GM18870 (cell line): ENCODE measurements at regions not wholly inside any gene's neighbourhood (a gene's known extent, or its start where the extent isn't known, plus 50 kb on each side); places are given as distances from the start of the nearest gene placed in this dataset.

Experiments
- ATAC-seq: cut with Tn5 transposase; IDR thresholded peaks from one replicate; pipeline ENCODE4 v1.9.1; 2021; ENCODE audit warnings: moderate library complexity; ENCODE audit not compliant: unreplicated experiment

DNA sequence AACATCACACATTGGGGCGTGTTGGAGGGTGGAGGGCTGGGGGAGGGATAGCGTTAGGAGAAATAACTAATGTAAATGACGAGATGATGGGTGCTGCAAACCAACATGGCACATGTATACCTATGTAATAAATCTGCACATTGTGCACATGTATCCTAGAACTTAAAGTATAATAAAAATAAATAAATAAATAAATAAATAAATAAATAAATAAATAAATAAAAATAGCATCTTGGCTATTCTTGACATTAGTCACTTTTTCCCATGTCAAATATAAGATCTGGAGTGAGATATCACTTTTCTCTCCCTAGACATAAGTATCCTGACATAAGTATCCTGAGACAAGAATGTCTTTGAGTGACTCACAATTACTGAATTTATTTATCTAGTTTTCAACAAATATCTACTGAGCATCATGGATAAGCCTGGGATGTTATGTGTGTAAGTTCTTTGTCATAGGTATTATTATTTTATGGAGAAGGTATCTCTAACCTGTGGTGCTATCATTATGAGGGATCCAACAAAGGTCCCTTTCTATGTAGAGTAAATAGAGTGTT is 691.3 kb downstream of the SORCS1 start:
- no peak for ATAC-seq

DNA sequence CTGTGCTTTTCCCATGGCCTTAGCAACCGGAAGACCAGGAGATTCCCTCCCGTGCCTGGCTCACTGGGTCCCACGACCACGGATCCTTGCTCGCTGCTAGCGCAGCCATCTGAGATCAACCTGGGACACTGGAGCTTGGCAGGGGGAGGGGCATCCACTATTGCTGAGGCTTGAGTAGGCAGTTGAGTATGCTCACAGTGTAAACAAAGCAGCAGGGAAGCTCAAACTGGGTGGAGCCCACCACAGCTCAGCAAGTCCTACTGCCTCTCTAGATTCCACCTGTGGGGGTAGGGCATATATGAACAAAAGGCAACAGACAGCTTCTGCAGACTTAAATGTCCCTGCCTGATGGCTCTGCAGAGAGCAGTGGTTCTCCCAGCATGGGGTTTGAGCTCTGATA is 697.0 kb downstream of the SORCS1 start:
- no peak for ATAC-seq

DNA sequence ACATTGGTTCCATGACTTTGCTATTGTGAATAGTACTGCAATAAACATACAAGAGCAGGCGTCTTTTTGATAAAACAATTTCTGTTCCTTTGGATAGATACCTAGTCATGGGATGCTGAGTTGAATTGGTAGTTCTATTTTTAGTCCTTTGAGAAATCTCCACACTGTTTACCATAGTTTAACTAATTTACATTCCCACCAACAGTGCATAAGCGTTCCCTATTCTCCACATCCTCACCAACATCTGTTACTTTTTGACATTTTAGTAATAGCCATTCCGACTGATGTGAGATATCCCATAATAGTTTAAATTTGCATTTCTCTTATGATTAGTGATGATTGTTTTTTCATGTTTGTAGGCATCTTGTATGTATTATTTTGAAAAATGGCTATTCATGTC is 707.0 kb downstream of the SORCS1 start:
- no peak for ATAC-seq

DNA sequence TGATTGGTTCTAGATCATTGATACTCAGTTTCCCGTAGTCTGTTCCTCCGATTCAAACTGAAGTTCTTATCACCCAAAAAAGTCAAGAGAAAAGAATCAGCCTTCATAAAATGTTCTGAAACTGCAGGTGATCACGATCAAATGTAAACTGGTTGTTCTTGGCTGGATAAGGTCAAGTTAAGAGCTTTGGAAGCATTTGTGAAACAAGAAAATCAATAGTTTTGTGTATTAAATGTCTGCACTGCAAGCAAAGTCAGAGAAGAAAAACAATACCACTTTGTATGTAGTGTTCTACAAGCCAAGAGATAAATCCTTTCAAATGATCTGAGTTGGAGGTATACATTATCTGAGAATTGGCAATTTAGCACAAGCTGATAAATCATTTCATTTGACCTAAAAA is 710.3 kb downstream of the SORCS1 start:
- no peak for ATAC-seq

DNA sequence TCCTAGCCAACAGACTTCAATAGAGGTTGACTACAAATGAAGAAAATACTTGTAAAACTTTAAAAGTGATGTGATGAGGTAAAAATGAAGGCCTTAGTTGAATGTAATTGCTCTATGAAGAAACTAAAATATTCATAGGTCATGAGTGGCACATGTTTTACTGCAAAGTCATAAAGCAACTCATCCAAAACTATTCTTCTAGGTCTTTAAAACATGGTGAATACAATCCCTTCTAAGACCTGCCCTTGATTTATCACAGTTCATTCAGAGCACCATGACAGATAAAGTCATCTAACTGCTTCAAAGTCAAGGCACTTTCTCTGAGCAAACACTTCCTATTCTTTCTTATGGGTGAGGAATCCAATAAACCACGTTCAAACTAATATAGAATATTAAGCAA is 713.5 kb downstream of the SORCS1 start:
- no peak for ATAC-seq

DNA sequence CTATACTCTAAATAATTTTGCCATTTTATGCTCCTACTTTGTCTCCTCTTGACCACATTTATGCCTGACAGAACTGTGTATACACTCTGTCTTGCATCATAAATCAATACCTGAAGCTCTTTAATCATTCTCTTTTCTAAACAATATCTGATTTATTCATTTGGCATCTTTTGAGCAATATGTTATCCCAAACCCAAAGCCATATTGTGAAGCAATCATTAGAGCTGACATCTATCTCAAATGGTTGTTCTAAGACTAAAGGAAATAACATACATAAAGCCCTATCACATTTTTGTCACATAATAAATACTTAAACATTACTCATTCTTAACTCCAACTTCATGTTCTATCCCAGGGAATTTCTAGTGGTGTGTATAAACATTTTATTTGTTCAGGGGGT is 717.6 kb downstream of the SORCS1 start:
- ATAC-seq, result no peak

DNA sequence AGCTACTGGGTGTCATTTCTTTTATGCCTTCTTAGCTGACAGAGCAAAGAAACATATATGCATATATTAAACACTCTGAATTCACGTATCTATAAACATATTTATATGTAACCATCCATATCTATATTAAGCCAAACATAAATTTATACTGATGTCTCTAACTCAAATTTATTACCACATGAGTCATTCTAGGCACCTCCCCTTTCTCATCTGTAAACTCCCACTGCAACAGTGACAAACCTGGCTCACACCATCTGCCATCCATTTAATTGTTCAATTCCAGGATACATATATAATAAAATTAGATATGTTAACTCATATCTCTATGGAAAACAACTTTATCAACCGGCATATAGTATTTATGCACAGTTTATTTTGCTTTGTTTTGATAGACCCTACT is 722.3 kb downstream of the SORCS1 start:
- no peak for ATAC-seq

DNA sequence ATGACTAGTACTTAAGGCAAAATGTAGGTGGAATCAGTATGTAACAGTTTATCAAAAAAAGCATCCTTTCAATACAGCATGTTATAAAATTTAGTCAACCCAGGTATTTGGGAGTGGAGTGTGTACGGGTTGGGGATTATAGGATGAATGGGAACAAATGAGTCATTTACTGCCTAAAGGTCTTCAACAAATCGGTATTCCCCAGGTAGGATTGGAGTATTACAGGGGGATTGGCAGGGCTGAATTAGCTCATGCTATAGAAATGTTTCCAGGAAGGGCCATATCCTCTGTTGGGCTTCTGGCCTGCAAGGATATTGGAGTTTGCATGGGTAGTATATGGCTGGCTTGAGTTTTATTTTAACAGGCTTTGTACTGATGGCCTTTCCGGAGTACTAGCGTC is 723.7 kb downstream of the SORCS1 start:
- no peak for ATAC-seq

DNA sequence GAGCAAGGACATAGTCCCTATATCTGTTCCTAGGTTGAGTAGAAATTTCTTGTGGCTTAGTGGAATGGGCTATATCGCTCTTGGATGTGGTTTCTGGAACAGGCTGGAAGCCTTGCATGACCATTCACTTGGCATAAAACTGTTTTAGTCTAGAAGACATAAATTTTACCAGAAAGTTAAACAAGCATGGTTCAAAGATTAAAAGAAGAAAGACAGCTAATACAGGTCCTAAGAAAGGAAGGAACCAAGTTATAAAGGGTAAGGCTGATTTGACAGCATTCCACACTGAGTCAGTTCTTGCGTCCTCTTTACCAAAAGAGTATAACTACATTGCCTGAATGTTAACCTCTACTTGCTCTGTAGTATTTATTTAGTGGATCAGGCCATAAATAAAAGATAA is 724.2 kb downstream of the SORCS1 start:
- no peak for ATAC-seq

DNA sequence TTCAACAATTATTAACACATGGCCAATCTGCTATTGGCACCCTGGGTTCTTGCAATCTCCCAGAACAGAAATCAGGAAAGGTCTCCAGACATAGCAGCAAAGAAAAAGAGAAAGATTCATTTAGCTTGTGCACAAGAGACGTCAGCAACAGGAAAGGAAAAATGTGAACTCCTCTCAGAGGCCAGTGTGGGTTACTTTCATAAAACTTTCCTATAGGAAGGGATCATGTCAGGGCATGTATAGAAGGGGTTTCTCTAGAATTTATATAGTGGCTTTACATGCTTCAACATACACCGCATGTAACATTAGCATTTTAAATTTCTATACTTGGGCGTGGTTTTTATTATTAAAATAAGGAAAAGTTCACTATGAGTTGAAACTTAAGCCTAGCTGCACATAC is 725.1 kb downstream of the SORCS1 start:
- ATAC-seq, result no peak

DNA sequence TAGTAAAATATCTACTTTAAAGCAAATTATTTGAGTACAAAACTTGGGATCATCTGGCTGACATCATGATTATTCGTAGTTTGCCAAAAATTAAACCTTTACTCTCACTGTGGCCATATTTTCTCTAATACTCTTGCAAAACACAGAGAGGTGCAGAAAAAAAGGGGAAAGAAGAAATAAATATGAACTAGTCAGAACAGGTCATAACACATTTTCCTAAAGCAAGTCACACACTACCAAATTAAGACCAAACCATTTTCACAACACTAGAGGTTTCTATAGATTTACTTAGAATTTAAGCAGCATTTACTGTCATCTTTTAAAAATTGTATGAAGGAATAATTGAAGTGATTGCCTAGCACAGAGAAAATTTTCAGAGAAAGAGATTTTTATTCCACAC is 726.1 kb downstream of the SORCS1 start:
- ATAC-seq, result no peak

DNA sequence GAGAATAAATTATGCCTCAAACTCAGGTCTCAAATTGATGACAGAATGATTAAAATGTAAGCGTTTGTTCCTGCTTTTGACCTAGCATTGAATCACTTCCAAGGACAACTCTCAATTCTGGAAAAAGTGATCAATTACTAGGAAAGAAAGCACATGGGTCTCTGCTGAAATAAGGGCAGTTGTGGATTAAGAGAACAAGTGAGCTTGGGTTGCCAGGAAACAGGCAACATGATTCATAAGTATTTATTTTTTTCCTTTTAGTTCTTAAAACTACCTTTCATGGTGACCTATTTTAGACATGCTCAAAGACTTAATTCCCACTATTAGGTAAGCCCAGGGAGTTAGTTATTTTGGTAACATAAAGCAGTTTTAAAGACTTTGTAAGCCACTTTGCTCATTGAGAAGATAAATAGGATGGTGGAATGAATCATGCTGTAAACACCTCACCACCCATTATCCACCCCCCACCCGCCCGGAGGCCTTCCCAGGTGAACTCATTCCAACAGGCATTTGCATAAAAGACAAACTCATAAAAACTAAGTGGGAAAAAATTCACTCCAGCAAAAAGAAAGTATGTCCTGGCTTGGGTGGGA is 728.3 kb downstream of the SORCS1 start:
- ATAC-seq, result no peak

DNA sequence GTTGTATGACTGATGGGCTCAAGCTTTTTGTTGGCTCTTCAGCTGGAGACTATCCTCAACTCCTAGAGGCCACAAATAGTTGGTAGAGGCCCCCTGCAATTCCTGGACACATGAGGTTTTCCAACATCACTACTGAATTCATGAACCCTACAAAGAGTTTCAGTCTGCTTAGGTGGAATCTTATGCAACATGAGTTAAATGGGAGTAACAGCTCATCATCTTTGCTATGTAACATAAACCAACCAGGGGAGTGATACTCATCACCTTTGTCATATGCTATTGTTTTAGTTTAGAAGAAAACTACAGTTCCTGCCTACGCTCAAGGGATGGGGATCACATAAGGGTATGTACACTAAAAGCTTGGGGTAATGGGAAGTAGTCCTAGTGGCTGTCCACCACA is 729.4 kb downstream of the SORCS1 start:
- ATAC-seq, result no peak

DNA sequence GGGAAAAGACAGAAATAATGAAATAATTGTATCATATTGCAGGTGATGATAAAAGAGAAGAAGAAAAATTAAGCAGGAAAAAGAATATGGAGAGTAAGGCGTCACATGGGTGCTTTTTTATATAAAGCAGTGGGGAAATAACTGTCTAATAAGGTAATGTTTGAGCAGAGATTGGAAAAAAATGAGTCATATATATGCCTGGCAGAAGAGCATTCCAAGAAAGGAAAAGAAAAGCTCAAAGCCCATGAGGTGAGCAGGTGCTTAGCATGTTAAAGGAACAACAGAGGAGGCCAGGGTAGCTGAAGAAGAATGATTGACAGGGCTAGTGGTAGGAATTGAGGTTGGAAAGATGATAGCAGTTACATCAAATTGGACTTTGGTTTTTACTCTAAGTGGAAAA is 739.5 kb downstream of the SORCS1 start:
- no peak for ATAC-seq

DNA sequence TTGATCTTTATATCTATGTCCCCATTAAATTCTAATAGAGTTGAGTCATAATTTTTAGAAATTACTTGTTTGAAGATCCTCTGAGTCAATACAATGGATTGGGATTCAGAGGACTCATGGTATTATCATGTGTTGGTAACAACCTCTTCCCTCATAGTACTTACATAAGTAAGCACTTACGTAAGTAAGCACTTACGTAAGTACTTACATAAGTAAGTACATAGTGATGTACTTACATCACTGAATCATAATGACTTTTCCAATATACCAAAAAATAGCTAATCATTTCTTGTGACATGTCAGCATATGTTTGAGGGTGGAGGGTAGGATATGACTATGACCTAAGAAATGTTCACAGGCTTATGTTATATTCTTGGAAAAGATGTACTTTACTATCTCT is 740.5 kb downstream of the SORCS1 start:
- no peak for ATAC-seq

DNA sequence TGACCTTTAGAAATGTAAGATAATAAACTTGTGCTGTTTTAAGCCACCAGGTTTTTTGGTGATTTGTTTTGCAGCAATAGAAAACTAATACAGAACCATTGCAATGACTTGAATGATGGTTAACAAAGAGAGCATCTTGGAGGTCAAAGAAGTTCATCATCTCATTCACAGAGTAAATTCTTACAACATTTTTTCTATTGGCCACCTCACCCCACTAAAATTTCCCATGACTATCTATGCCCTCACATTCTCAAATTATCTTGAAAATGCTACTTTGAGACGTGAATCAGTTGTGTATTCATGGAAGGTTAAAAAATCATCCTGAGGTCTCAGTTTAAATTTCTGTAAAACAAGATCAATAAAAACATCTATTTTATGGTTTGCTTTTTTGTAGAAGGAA is 754.2 kb downstream of the SORCS1 start:
- no peak for ATAC-seq

DNA sequence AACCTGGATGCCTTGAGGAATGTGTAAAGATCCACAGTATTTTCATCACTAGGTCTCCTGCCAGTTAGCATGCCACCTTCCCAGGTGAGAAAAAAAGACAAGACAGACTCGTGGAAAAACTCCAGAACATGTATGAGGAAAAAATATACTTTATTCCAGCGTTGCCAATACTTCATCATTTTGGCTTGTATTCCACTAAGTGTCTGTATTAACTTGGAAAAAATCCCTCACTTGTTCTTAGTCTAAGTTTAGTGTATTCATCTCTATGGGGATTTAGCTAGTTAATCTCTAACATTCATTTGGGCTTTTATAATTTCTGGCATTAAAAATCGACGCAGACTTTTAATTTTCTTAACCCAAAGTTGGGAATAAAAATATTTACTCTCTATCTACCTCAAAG is 759.4 kb downstream of the SORCS1 start:
- no peak for ATAC-seq

DNA sequence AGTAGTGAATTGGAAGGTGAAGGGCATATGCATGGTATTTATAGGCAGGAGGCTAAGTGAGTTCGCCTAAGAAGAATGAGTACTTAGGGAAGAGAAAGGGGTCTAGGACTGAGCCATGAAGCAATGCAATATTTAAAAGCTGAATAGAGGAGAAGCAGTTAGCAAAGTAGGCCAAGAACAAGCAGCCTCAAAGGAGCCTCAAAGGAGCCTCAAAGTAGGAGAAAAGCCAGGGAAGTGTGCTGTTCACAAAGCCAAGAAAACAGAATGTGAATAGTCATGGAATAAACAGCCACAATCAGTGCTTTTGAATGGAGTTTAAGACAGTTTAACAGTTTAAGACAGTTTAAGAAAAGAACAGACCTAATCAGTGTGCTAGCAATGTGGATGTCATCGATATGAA is 762.0 kb downstream of the SORCS1 start:
- ATAC-seq, result no peak

DNA sequence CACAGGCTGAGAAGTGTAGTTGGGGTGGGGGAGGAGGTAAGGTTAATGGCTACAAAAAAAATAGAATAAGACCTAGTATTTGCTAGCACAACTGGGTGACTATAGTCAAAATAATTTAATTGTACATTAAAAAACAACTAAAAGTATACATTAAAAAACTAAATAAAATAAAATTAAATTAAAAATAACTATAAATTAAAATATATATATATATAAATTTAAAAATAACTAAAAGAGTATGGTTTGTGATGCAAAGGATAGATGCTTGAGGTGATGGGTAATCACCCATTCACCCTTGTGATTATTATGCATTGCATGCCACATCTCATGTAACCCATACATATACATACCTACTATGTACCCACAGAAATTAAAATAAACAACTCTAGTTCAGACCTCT is 762.5 kb downstream of the SORCS1 start:
- no peak for ATAC-seq

DNA sequence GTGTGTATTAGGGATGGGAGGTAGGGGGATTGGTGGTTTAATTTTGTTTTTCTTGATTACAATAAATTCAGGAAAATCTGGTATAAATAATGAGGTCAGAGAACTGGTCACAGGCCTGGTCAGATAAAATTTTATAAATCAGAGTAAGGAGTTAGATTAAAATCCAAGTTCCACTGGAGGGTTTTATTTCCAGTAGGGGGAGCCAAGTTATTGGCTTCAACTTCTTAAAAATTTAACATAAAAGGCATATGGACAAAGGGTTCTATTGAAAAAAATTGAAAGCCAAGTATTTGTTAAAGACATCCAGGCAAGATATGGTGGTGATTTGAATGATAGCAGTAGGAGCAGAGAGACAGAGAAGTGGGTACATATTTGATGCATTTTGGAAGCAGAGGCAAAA is 763.3 kb downstream of the SORCS1 start:
- no peak for ATAC-seq

DNA sequence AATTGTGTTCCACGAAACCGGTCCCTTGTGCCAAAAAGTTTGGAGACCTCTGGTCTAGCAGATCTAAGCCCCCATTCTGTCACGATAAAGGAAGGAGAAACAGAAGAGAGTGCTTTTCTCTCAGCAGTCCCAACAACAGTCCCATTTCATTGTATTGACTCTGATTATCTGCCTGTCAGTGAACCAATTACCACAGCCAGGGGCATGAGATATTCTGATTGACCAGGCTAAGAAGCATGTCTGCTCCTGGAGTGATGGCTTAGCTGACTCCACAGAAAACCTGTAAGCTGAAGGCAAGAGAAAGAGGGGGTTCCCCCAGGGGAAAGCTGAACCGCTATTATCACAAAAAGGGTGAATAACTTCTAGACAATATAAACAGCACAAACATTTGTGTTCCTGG is 765.4 kb downstream of the SORCS1 start:
- ATAC-seq, result no peak

DNA sequence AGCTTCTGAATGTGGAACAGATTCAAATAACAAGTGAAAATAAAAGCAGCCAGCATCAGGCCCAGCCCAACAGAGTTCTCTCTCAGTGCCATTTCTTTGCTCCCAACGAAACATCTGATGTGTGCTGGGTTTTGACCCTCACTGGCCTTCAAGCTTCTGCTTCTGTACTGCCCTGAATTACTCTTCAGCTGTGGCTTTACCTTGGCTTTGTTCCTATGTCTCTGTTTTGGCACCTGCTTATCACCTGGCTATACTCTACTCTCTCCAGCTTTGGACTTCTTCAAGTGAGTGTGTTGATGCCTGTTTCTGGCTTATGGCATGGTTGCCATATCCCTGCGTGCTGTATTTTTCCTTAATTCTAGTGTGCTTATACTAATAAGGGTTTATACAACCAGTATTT is 768.3 kb downstream of the SORCS1 start:
- no peak for ATAC-seq

DNA sequence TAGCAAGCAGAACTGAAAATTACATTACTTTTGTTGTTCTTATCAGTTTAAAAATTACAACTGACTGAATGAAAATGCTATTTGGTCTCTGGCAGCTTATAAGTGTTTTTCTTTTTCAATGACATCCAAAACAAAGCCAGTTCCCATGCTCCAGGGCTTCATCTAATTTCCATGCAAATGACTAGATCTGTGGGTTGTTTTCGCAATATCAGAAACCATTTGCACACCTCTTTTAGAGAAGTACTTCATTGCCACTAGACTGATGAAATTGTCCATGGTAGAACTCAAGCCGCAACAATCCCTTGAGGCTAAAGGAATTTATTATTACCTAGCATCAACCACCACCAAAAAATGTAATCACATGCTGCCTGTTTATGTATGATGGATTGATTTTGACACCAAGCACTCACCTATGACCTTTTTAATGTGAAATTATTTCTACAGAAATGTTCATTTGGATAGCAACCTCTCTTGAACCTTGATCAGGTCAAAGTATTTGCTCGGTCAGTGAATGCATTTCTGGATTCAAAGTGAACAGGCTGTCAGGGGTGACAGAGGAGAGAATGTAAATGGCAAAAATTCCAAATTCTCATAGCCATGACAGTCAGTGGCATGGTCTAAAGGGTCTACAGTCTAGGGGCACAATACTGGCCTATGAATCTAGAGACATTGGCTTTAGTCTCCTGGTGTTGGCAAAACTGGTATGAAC is 769.3 kb downstream of the SORCS1 start:
- no peak for ATAC-seq
